ENCODE measurements at regions not wholly inside any gene's neighbourhood (a gene's known extent, or its start where the extent isn't known, plus 50 kb on each side); places are given as distances from the start of the nearest gene placed in this dataset.

GRCh38 chr6:85360794-85361642 lies 88.9 kb upstream of the NT5E start:
- ATAC-seq = no peak
- H3K36me3 Mint-ChIP-seq = no peaks in the 10 kb centered on the region
- ChIA-PET CTCF (interaction anchor here (3.4 kb wide), 1 partner anchor 122 kb away, joined by 25 read pairs; no protein-coding TSS in a partner anchor), POLR2A (no interaction called here)
- H3K9me3 Mint-ChIP-seq = no peaks in the 10 kb centered on the region
- no peak overlapping the region for H3K4me3 Mint-ChIP-seq
- TF ChIP-seq E2F5 (CRISPR knock-in tag; IDR thresholded peaks at IDR 0.05) (no peak), JAZF1 (CRISPR knock-in tag; IDR thresholded peaks at IDR 0.05) (no peak), ZNF219 (CRISPR knock-in tag; IDR thresholded peaks at IDR 0.05; ENCODE audit: borderline replicate concordance) (no peak), ESRRA (CRISPR knock-in tag; IDR thresholded peaks at IDR 0.05; ENCODE audit: borderline replicate concordance) (no peak), ZNF423 (CRISPR knock-in tag; IDR thresholded peaks at IDR 0.05) (no peak), SOX15 (CRISPR knock-in tag; IDR thresholded peaks at IDR 0.05) (no peak), SP1 (CRISPR knock-in tag; conservative IDR thresholded peaks at IDR 0.05) (no peak), CDX4 (CRISPR knock-in tag; IDR thresholded peaks at IDR 0.05; ENCODE audit: borderline replicate concordance) (no peak), ZNF138 (CRISPR knock-in tag; conservative IDR thresholded peaks at IDR 0.05) (no peak), NR1H2 (CRISPR knock-in tag; IDR thresholded peaks at IDR 0.05) (no peak), ARID4B (CRISPR knock-in tag; IDR thresholded peaks at IDR 0.05; ENCODE audit: borderline replicate concordance) (no peak), TEAD1 (CRISPR knock-in tag; IDR thresholded peaks at IDR 0.05) (no peak), FOXP4 (CRISPR knock-in tag; IDR thresholded peaks at IDR 0.05) (no peak), ELF4 (CRISPR knock-in tag; IDR thresholded peaks at IDR 0.05; ENCODE audit: low read depth) (no peak), ZNF425 (CRISPR knock-in tag; conservative IDR thresholded peaks at IDR 0.05) (no peak)
- H3K27ac Mint-ChIP-seq = no peak overlapping the region
- no peak for DNase-seq (ENCODE audit: low spot score)
- no peaks in the 10 kb centered on the region for H3K4me1 Mint-ChIP-seq
- H3K27me3 Mint-ChIP-seq (ENCODE audit: low read depth) = no peaks in the 10 kb centered on the region

Data from WTC11 (cell line).